ENCODE measurements at regions not wholly inside any gene's neighbourhood (a gene's known extent, or its start where the extent isn't known, plus 50 kb on each side); places are given as distances from the start of the nearest gene placed in this dataset.
"Not testable (repeated sequence)": the region's sequence is repeated elsewhere in the genome, so short reads cannot be mapped to it uniquely, and the experiment has no call there.

DNA sequence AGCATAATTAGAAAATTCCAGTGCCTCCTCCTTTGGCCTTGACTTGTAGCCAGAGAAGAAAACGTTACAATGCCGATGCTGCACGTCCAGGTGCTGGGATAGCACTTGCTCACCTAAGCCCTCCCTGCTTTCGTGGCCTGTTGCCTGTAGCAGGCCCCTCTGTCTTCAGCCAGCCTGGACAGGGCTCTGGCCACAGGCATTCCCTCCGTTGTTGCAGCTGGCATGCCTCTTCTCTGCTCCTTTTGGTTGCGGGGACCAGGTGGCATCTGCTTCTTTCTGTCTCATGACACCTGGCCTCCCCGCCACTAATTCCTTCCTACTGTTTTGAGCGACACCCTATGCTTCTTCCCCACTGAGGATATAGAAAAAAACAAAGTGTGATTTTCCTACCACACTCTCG is 54.6 kb upstream of the MORC3 start:
- no peaks in the 10 kb centered on the region for H3K79me2 ChIP-seq (ENCODE audit: insufficient read depth, low read length)
- H3K14ac ChIP-seq (ENCODE audit: insufficient read depth, low read length), result no peak overlapping the region
- H3T11ph ChIP-seq (ENCODE audit: low read length), result no peak overlapping the region
- no peak overlapping the region for H3K23ac ChIP-seq (ENCODE audit: insufficient read length, low read depth, low read length)
- H3K4ac ChIP-seq (ENCODE audit: low read depth, low read length), result no peak overlapping the region
- DNase-seq, result no peak
- TF ChIP-seq, protein P1, sequence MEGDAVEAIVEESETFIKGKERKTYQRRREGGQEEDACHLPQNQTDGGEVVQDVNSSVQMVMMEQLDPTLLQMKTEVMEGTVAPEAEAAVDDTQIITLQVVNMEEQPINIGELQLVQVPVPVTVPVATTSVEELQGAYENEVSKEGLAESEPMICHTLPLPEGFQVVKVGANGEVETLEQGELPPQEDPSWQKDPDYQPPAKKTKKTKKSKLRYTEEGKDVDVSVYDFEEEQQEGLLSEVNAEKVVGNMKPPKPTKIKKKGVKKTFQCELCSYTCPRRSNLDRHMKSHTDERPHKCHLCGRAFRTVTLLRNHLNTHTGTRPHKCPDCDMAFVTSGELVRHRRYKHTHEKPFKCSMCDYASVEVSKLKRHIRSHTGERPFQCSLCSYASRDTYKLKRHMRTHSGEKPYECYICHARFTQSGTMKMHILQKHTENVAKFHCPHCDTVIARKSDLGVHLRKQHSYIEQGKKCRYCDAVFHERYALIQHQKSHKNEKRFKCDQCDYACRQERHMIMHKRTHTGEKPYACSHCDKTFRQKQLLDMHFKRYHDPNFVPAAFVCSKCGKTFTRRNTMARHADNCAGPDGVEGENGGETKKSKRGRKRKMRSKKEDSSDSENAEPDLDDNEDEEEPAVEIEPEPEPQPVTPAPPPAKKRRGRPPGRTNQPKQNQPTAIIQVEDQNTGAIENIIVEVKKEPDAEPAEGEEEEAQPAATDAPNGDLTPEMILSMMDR (conservative IDR thresholded peaks at IDR 0.05), result no peak
- no CpG with 5 or more reads among the region's 9 CpGs for WGBS (ENCODE audit: extremely low coverage, insufficient read length, low lambda C conversion rate)
- H3K23me2 ChIP-seq (ENCODE audit: insufficient read length, low read depth, low read length, poor library complexity, severe bottlenecking), result no peaks in the 10 kb centered on the region
- no peaks in the 10 kb centered on the region for H3K27me3 Mint-ChIP-seq (ENCODE audit: low read depth)
- no peak overlapping the region for H3K4me3 Mint-ChIP-seq
- H2BK12ac ChIP-seq (ENCODE audit: insufficient read length, low read depth, low read length), result no peak overlapping the region
- H2BK5ac ChIP-seq (ENCODE audit: insufficient read length, low read length), result no peak overlapping the region
- no peak overlapping the region for H2BK120ac ChIP-seq (ENCODE audit: low read depth, low read length, poor library complexity, severe bottlenecking)
- no peak overlapping the region for H3K27ac Mint-ChIP-seq
- no peaks in the 10 kb centered on the region for H3K27me3 ChIP-seq (ENCODE audit: insufficient read depth, low read length)
- no peak overlapping the region for H4K5ac ChIP-seq (ENCODE audit: insufficient read length, low read depth, low read length)
- H2AFZ ChIP-seq (ENCODE audit: low read length), result no peak overlapping the region
- H4K91ac ChIP-seq (ENCODE audit: insufficient read length, low read depth, low read length), result no peak overlapping the region
- no peak overlapping the region for H4K8ac ChIP-seq (replicated peaks; ENCODE audit: insufficient read length, low read depth, low read length)
- H3K36me3 Mint-ChIP-seq (ENCODE audit: insufficient read depth in 1 of 3, low read depth in 3 of 3), result peaks cover 3 to 12% (median 5%) of the 10 kb centered on the region in 3 experiments; a peak in 6 of 7 replicates
- peaks cover 0 to 3% of the 10 kb centered on the region in 2 experiments; a peak in 1 of 4 replicates for H3K4me1 Mint-ChIP-seq
- H3K9me3 Mint-ChIP-seq, result peaks cover 0 to 3% of the 10 kb centered on the region in 2 experiments; a peak in 1 of 5 replicates
- no peak overlapping the region for H3K27ac ChIP-seq (ENCODE audit: insufficient read length, low read depth, low read length)
- no peak overlapping the region for H2BK20ac ChIP-seq (ENCODE audit: low read depth, low read length, poor library complexity, severe bottlenecking)
- no peaks in the 10 kb centered on the region for H3K79me1 ChIP-seq (ENCODE audit: insufficient read depth, low read depth, low read length, poor library complexity, severe bottlenecking)
- H2BK15ac ChIP-seq (ENCODE audit: low read depth, low read length), result no peak overlapping the region
- H2AK5ac ChIP-seq (ENCODE audit: insufficient read length, low read length), result no peak overlapping the region
- H3K4me1 ChIP-seq (ENCODE audit: insufficient read depth, low read length), result no peaks in the 10 kb centered on the region
- H3K9ac ChIP-seq (ENCODE audit: extremely low read depth, insufficient read length, low read length), result no peak overlapping the region
- no peaks in the 10 kb centered on the region for H3K9me3 ChIP-seq (ENCODE audit: control insufficient read depth, low read depth, low read length)
- H3K18ac ChIP-seq (ENCODE audit: insufficient read length, low read depth, low read length), result no peak overlapping the region
- H4K20me1 ChIP-seq (ENCODE audit: control insufficient read depth, insufficient read depth, insufficient read length), result no peaks in the 10 kb centered on the region
- H3K56ac ChIP-seq (ENCODE audit: insufficient read length, low read depth, low read length), result no peak overlapping the region
- no peak overlapping the region for H3K4me2 ChIP-seq (ENCODE audit: insufficient read depth, insufficient read length, low read length)

DNA sequence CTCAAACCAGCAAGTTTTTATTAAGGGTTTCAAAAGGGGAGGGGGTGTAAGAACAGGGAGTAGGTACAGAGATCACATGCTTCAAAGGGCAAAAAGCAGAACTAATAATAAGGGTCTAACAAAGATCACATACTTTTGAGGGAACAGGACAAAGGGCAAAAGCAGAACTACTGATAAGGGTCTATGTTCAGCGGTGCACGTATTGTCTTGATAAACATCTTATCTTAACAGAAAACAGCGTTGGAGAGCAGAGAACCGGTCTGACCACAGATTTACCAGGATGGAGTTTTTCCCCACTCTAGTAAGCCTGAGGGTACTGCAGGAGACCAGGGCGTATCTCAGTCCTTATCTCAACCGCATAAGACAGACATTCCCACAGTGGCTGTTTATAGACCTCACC is 52.2 kb upstream of the MORC3 start:
- H3K4ac ChIP-seq (ENCODE audit: low read depth, low read length); H3T11ph ChIP-seq (ENCODE audit: low read length); H3K4me1 Mint-ChIP-seq; H3K27me3 ChIP-seq (ENCODE audit: insufficient read depth, low read length); H3K27me3 Mint-ChIP-seq (ENCODE audit: low read depth); H3K27ac ChIP-seq (ENCODE audit: insufficient read length, low read depth, low read length); H4K5ac ChIP-seq (ENCODE audit: insufficient read length, low read depth, low read length); H3K4me2 ChIP-seq (ENCODE audit: insufficient read depth, insufficient read length, low read length); H4K20me1 ChIP-seq (ENCODE audit: control insufficient read depth, insufficient read depth, insufficient read length); H4K8ac ChIP-seq (replicated peaks; ENCODE audit: insufficient read length, low read depth, low read length); H3K36me3 Mint-ChIP-seq (ENCODE audit: insufficient read depth in 1 of 3, low read depth in 3 of 3); H3K4me1 ChIP-seq (ENCODE audit: insufficient read depth, low read length); H3K9me3 Mint-ChIP-seq; H2BK5ac ChIP-seq (ENCODE audit: insufficient read length, low read length); H3K23me2 ChIP-seq (ENCODE audit: insufficient read length, low read depth, low read length, poor library complexity, severe bottlenecking); H2BK120ac ChIP-seq (ENCODE audit: low read depth, low read length, poor library complexity, severe bottlenecking); H3K56ac ChIP-seq (ENCODE audit: insufficient read length, low read depth, low read length); H2AK5ac ChIP-seq (ENCODE audit: insufficient read length, low read length); H2BK20ac ChIP-seq (ENCODE audit: low read depth, low read length, poor library complexity, severe bottlenecking); H3K9me3 ChIP-seq (ENCODE audit: control insufficient read depth, low read depth, low read length); H4K91ac ChIP-seq (ENCODE audit: insufficient read length, low read depth, low read length); H3K4me3 Mint-ChIP-seq; H3K27ac Mint-ChIP-seq; H2BK12ac ChIP-seq (ENCODE audit: insufficient read length, low read depth, low read length); H2AFZ ChIP-seq (ENCODE audit: low read length); H3K79me1 ChIP-seq (ENCODE audit: insufficient read depth, low read depth, low read length, poor library complexity, severe bottlenecking); H2BK15ac ChIP-seq (ENCODE audit: low read depth, low read length); H3K18ac ChIP-seq (ENCODE audit: insufficient read length, low read depth, low read length); H3K23ac ChIP-seq (ENCODE audit: insufficient read length, low read depth, low read length); H3K9ac ChIP-seq (ENCODE audit: extremely low read depth, insufficient read length, low read length); H3K14ac ChIP-seq (ENCODE audit: insufficient read depth, low read length); DNase-seq; H3K79me2 ChIP-seq (ENCODE audit: insufficient read depth, low read length): not testable (repeated sequence)
- no CpG with 5 or more reads among the region's 6 CpGs for WGBS (ENCODE audit: extremely low coverage, insufficient read length, low lambda C conversion rate)
